ENCODE measurements at regions not wholly inside any gene's neighbourhood (a gene's known extent, or its start where the extent isn't known, plus 50 kb on each side); places are given as distances from the start of the nearest gene placed in this dataset.

DNA sequence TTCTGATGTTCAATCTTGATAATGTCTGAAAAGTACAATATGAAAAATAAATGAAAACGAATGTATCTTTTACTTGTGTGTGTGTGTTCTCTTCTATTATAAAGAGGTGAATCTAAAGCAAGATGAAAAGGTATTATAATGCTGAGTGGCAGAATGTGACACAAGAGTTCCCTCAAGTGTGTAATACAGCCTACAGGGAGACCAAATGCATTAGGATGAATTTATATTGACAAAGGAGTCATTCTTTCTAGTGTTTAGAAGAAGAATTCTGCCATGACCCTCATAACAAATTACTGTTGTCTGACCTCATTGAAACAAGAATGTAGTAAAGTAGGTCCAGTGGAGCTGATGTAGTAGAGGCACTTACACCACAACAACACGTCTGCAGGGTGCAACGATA is 1119.0 kb upstream of the CDH10 start:
- TF ChIP-seq POLR2A (IDR thresholded peaks at IDR 0.05; ENCODE audit: low read length) = no peak
- no peak for TF ChIP-seq ESRRA (IDR thresholded peaks at IDR 0.05; ENCODE audit: borderline replicate concordance, low read length)
- TF ChIP-seq, protein P1, sequence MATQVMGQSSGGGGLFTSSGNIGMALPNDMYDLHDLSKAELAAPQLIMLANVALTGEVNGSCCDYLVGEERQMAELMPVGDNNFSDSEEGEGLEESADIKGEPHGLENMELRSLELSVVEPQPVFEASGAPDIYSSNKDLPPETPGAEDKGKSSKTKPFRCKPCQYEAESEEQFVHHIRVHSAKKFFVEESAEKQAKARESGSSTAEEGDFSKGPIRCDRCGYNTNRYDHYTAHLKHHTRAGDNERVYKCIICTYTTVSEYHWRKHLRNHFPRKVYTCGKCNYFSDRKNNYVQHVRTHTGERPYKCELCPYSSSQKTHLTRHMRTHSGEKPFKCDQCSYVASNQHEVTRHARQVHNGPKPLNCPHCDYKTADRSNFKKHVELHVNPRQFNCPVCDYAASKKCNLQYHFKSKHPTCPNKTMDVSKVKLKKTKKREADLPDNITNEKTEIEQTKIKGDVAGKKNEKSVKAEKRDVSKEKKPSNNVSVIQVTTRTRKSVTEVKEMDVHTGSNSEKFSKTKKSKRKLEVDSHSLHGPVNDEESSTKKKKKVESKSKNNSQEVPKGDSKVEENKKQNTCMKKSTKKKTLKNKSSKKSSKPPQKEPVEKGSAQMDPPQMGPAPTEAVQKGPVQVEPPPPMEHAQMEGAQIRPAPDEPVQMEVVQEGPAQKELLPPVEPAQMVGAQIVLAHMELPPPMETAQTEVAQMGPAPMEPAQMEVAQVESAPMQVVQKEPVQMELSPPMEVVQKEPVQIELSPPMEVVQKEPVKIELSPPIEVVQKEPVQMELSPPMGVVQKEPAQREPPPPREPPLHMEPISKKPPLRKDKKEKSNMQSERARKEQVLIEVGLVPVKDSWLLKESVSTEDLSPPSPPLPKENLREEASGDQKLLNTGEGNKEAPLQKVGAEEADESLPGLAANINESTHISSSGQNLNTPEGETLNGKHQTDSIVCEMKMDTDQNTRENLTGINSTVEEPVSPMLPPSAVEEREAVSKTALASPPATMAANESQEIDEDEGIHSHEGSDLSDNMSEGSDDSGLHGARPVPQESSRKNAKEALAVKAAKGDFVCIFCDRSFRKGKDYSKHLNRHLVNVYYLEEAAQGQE (IDR thresholded peaks at IDR 0.05) = no peak
- TF ChIP-seq, protein P2, sequence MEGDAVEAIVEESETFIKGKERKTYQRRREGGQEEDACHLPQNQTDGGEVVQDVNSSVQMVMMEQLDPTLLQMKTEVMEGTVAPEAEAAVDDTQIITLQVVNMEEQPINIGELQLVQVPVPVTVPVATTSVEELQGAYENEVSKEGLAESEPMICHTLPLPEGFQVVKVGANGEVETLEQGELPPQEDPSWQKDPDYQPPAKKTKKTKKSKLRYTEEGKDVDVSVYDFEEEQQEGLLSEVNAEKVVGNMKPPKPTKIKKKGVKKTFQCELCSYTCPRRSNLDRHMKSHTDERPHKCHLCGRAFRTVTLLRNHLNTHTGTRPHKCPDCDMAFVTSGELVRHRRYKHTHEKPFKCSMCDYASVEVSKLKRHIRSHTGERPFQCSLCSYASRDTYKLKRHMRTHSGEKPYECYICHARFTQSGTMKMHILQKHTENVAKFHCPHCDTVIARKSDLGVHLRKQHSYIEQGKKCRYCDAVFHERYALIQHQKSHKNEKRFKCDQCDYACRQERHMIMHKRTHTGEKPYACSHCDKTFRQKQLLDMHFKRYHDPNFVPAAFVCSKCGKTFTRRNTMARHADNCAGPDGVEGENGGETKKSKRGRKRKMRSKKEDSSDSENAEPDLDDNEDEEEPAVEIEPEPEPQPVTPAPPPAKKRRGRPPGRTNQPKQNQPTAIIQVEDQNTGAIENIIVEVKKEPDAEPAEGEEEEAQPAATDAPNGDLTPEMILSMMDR (IDR thresholded peaks at IDR 0.05) = no peak
- TF ChIP-seq BHLHE40 (IDR thresholded peaks at IDR 0.05; ENCODE audit: low read depth, low read length) = no peak
- TF ChIP-seq HDAC2 (IDR thresholded peaks at IDR 0.05) = no peak
- no peak for TF ChIP-seq RFX5 (IDR thresholded peaks at IDR 0.05)
- TF ChIP-seq, protein P3, sequence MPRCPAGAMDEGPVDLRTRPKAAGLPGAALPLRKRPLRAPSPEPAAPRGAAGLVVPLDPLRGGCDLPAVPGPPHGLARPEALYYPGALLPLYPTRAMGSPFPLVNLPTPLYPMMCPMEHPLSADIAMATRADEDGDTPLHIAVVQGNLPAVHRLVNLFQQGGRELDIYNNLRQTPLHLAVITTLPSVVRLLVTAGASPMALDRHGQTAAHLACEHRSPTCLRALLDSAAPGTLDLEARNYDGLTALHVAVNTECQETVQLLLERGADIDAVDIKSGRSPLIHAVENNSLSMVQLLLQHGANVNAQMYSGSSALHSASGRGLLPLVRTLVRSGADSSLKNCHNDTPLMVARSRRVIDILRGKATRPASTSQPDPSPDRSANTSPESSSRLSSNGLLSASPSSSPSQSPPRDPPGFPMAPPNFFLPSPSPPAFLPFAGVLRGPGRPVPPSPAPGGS (IDR thresholded peaks at IDR 0.05) = no peak
- TF ChIP-seq, protein P4, sequence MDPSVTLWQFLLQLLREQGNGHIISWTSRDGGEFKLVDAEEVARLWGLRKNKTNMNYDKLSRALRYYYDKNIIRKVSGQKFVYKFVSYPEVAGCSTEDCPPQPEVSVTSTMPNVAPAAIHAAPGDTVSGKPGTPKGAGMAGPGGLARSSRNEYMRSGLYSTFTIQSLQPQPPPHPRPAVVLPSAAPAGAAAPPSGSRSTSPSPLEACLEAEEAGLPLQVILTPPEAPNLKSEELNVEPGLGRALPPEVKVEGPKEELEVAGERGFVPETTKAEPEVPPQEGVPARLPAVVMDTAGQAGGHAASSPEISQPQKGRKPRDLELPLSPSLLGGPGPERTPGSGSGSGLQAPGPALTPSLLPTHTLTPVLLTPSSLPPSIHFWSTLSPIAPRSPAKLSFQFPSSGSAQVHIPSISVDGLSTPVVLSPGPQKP (IDR thresholded peaks at IDR 0.05; ENCODE audit: low read depth, low read length) = no peak
- no peak for TF ChIP-seq KDM5A (IDR thresholded peaks at IDR 0.05)
- TF ChIP-seq RAD21 (conservative IDR thresholded peaks at IDR 0.05 in 1 of 2, IDR thresholded peaks at IDR 0.05 in 1 of 2) = no peak
- no peak for TF ChIP-seq SMC3 (IDR thresholded peaks at IDR 0.05)
- TF ChIP-seq, protein P5, sequence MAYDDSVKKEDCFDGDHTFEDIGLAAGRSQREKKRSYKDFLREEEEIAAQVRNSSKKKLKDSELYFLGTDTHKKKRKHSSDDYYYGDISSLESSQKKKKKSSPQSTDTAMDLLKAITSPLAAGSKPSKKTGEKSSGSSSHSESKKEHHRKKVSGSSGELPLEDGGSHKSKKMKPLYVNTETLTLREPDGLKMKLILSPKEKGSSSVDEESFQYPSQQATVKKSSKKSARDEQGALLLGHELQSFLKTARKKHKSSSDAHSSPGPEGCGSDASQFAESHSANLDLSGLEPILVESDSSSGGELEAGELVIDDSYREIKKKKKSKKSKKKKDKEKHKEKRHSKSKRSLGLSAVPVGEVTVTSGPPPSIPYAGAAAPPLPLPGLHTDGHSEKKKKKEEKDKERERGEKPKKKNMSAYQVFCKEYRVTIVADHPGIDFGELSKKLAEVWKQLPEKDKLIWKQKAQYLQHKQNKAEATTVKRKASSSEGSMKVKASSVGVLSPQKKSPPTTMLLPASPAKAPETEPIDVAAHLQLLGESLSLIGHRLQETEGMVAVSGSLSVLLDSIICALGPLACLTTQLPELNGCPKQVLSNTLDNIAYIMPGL (CRISPR knock-in tag; IDR thresholded peaks at IDR 0.05; ENCODE audit: borderline replicate concordance) = no peak
